Glomerular visceral epithelial cell (primary cell): ENCODE measurements at regions not wholly inside any gene's neighbourhood (a gene's known extent, or its start where the extent isn't known, plus 50 kb on each side); places are given as distances from the start of the nearest gene placed in this dataset.
"Not testable (repeated sequence)": the region's sequence is repeated elsewhere in the genome, so short reads cannot be mapped to it uniquely, and the experiment has no call there.

Experiments used
- DNase-seq: peaks from one replicate; pipeline ENCODE4 v3.0.0-alpha.2; 2016; ENCODE audit errors: extremely low spot score

DNA sequence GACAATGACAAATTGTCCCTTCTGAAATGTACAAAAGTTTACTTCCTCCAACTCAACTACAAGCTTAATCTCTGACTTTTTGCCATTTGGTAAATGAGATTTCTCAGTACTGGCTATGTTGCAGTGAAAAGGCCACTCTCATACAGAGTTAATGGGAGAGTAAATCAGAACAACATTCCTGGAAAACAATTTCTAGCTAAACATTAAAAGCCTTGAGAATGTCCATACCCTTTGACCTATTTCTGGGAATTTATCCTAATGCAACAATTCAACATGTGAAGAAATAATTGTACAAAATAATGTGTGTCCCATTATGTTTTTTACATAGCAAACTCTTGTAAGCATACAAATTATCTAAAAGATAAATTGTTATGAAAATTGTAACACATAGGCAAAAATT is 56.3 kb upstream of the SPEF2 start:
- DNase-seq: no peak

DNA sequence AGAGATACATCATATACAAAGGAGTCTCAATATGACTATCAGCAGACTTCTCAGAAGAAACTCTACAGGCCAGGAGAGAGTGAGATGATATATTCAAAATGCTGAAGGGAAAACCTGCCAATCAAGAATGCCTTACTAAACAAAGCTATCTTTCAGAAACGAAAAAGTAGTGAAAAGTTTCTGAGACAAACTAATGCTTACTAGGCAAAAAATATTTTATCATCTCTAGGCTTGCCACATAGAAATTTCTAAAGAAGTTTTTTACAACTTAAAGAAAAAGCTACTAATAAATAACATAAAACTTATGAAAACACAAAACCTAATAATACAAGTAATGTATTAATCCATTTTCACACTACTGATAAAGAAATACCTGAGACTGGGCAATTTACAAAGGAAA is 59.9 kb upstream of the SPEF2 start:
- DNase-seq: no peak

DNA sequence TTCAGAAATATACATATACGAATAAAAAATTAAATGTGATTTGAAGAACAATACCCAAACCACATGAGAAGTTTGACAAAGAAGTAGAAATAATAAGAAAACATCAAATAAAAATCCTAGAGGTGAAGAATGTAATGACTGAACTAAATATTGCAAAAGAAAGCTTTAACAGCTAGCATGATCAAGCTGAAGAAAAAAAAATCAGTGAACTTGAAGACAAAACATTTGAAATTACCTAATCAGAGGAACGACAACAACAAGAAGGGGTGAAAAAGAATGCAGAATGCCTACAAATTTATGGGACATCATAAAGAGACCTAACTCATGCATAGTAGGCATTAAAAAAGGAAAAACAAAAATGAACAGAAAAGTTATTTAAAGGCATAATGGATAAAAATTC is 60.5 kb upstream of the SPEF2 start:
- DNase-seq: no peak

DNA sequence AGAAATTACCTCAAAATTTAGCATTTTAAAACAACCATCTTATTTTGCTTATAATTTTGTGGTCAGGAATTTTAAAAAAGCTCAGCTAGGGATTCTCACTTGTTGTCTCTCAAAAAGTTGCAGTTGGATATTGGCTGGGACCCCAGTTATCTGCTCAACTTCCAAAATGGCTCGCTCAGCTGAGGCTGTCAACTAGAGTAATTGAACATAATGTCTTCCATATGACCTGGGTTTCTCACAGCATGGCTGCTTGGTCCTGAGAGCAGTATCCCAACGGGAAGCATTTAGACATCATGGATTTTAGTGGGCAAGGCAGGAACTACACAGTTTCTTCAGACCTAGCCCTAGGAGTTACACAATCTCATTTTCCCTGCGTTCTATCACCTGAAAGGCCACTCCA is 63.6 kb upstream of the SPEF2 start:
- no peak for DNase-seq

DNA sequence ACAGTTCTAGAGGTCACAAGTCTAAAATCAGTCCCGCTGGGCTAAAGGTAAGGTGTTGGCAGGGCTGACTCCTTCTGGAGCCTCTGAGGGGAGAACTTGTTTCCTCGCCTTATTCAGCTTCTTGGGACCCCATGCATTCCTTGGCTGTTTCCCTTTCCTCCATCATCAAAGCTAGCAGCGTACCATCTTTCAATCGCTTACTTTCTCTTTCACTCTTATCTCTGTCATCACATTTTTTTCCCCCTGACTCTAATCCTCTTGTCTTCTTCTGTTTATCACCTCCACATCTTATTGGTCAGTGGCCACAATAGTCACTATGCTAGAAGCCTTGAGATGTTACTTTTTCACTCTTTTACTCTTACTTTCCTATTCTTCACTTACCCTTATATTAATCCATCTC is 72.5 kb upstream of the SPEF2 start:
- no peak for DNase-seq

DNA sequence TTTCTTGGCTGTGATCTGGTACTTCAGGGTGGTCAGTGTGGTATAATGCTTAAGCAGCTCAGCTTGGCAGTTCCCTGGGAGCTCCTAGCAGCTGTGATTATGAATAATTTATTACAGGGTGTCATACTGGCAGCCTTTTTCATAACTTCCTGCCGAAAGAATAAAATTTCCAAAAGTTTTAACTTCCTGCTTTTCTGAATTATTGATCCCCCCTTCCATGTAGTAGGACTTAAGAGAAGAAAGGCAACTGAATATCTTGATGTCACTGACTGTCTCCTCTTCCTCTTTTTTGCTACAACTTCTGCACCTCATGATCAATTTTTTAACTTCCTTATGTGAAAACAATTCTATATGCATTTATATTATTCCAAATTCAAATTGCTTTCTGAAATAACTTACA is 74.3 kb upstream of the SPEF2 start:
- no peak for DNase-seq

DNA sequence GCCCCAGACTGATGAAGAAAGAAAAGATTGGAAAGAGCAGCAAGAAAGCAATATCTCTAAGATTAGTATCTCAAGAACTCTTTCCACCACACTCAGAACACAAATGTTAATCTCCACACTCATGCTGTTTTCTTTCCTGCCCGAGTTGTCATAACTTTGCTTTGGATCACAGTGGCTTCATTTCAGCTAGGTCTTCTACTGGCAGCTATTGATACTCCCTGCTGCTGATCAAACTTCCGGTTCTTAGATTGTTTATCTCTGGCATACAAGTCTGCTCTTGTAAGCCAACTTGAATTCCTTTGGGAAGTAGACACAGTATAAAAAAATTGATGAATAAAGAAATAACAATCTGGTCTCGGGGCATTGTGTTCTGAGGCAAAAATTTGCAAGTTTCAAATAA is 77.7 kb upstream of the SPEF2 start:
- DNase-seq: no peak

DNA sequence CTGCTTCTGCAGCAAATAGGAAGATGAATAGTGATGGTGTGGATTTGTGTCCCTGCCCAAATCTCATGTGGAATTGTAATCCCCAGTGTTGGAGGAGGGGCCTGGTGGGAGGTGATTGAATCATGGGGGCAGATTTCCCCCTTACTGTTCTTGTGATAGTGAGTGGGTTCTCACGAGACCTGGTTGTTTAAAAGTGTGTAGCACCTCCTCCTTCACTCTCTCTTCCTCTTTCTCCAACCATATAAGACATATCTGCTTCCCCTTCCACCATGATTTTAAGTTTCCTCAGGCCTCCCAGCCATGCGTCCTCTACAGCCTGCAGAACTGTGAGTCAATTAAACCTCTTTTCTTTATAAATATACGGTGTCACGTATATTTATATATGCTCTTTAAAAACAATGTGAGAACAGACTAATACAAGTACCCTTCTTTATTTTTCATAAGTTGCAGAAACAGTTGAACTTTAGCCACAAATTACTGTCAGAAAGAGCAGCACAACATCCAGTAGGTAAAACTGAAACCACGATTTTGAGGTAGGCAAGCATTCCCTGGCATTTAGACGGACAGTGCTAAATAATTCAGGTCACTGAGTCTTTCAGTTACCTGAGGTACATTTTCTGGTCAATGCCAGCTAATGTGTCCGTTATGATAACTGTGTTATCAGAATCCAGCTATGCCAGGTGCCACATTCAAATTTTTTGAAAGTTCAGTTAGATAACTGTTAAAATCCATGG is 79.3 kb upstream of the SPEF2 start:
- DNase-seq: no peak

DNA sequence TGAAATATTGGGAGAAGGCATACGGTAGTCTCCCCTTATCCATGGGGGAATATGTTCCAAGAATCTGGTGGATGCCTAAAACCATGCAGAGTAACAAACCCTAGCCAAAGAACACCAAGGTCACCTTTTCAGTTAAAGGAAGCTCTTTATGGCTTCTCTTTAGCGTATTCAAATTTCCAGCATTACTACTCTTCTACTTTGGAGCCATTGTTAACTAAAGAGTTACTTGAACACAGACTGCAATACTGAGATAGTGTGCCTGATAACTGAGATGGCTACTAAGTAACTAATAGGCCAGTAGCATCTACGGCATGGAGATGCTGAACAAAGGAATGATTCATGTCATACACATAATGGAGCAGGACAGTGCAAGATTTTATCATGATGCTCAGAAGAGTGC is 84.5 kb upstream of the SPEF2 start:
- DNase-seq: no peak

DNA sequence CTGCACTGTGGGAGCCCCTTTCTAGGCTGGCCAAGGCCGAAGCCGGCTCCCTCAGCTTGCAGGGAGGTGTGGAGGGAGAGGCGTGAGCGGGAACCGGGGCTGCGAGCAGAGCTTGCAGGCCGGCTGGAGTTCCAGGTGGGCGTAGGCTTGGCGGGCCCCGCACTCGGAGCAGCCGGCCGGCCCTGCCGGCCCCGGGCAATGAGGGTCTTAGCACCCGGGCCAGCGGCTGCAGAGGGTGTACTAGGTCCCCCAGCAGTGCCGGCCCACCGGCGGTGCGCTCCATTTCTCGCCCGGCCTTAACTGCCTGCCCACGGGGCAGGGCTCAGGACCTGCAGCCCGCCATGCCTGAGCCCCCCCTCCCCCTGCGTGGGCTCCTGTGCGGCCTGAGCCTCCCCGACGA is 86.1 kb upstream of the SPEF2 start:
- DNase-seq: not testable (repeated sequence)

DNA sequence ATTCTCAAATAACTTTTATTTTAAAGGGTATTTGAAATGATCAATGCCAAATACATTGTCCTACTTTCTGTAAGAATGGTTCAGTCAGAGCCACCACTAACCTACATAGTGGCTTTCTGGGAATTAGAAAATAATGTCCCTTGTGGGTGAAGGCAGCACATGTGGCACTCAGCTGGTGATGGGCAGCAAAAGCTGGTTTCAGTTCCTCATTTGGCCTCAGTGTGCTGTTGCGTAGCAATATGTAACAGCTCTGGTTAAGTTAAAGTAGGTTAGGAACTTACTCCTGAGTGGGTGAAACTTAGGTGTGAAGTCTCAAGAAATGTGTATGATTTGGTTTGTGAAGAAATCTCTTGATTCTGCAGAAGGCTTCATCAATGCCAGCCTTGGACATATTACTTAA is 99.6 kb upstream of the SPEF2 start:
- DNase-seq: no peak

DNA sequence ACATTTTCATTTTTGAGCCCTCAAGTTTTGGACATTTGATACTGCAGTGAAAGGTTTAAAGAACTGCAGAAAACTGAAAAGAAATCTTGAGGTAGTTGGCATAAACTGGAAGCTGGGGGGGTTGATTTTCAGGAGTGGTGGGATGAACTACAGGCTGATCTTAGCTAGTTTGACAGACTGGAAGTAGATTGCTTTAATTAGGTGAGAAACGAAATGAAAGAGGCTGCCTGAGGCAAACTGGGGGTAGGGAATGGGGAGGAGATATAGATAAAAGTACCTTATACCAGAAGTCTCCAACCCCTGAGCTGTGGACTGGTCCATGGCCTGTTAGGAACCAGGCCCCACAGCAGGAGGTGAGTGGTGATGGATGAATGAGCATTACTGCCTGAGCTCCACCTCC is 101.4 kb upstream of the SPEF2 start:
- no peak for DNase-seq

DNA sequence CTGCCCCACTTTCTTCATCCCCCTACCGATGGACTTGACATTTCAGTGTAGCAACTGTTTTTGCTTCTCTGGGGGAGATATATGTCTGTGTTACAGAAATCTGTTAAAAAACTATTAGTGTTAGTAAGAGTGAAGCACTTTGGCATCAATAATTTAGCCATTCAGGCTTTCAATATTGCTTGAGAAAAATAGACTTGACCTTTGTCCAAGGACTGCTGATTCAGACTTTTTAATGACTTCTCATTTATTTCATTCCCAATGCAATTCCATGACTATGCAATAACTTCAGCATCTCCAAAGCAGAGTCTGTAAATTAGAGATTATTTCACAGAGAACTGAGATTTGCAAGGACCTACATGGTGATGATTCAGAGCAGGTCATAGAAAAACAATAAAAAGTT is 104.1 kb upstream of the SPEF2 start:
- no peak for DNase-seq

DNA sequence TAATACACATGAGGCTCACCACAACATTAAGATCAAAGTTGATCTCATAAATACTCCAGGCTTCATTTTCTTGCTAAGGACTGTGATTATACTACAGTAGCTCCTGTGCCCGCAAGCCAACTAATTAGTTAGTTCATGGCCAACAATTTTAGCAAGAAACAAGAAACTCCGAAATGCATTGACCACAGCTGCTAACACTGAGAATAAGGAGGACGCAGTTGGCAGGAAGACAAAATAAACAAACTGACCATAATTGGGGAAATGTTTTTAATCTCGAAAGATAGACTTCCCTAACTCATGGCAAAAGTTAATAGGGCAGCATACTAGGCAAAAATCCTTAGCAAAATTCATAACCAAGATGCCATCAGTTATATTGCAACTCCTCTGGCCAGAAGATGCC is 115.5 kb upstream of the SPEF2 start:
- no peak for DNase-seq

DNA sequence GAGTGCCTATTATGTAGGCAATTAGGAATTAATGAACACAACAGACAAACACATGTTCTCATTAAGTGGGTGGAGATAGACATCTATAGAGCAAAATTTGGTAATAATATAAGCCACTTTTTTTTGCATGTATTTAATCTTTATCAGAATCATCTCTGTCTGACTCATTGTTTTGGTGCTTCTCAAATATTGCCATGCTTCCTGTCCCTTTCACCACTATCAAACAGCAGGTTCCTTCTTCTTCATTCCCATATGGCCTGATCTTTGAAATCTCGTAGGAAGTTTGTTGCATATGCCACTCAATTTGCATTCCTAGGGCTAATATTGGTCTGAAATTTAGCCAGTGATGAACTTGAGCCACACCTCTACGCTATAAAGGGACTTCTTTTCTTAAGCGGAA is 128.9 kb upstream of the SPEF2 start:
- no peak for DNase-seq

DNA sequence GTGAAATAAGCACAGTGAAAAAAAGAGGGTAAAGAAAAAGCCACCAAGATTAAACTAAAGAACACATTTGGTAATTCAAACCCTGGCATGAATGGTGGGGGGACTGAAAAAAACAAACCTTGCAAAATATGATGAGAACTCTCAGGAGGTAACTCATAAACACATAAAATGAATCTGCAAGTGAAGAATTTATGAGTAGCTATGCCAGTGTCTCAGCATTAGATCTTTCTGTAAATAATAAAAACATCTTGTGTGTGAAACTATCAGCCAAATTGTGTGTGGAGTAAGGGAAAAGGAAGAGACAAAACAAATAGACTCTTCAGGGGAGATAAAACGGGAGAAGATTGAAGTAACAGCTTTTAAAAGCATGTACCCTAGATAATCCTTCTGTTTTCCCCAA is 129.6 kb upstream of the SPEF2 start:
- DNase-seq: no peak

DNA sequence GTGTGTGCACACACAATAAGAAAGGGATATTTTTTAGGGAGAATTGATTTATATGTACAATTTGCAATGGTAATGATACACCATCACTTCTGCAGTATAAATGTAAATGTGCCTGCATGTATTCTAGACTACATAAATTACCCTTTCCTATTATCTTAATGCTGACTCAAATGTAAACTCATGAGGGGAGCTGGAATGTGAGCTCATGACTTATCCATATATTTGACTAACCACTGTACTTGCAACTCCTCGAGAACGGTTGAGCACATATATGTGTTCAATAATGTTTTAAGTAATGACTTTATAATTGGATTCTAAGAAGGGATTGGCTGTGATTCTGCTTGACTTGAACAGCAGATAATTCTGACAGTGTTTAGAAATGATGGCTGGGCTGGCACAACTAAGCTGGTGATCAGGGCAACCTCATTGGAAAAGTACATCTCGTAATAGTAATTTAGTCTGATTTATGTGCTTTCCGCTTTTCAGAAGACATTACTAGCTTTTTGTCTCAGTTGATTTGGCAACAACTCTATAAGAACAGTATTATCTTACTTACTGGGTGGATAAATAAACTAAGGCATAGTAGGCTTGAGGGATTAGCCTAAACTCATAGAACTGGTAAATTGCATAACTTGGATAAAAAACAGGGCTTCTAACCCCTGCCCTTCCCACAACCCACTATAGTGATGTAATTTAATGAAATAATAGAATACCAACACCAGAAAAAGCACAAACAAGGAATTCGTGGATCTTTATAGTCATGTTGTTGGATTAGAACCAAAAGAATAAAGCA is 130.2 kb upstream of the SPEF2 start:
- no peak for DNase-seq

DNA sequence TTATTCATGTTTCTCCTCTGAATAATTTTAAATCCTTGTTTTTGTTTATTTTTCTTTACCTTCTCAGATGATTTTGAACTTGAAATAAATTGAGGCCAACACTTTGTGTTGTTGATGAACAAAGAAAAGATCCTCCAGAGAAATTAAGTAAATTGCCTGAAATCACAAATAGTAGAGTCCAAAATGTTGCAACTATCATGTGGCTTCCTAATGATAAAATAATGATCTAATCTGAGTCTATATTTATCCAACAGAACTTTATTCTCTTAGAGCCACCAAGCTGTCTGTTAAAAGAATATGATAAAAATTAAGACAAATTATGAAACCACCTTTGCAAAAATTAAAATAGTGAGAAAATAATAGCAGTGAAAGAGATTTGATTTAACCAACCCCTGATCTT is 132.2 kb upstream of the SPEF2 start:
- no peak for DNase-seq

DNA sequence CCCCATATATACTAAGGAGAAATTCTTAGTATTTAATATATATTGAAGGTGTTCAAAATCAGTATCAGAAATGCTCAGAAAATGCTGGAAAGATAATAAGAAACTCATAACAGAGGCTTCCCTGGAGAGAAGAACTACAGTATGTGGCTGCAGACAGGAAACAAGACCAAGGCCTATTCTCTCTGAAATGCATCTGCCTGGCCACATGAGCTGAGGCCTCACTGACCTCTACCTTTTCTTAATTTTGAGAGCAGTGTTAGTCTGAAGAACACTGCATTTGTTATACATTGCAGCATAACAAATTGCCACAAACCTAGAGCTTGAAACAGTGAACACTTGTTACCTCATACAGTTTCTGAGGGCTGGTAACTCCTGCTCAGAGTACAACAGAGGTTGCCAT is 133.4 kb upstream of the SPEF2 start:
- no peak for DNase-seq

DNA sequence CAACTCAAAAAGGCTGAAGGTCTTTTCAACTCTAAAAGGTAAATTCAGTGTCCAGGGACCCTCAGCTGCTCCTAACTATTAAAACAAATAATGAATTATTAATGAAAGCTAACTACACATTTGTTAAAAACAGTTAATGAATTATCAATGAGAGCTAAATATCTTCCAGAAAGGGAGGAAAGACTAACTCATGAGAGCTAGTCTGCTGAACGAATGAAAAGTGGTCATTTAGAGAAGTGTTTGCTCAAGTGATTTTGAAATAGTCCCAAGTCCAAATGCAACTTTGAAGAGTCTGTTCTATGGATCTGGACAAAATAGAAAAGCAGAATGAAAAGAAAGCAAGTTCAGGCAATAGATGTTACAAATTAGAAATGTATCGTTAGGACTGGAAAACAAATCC is 133.9 kb upstream of the SPEF2 start:
- DNase-seq: no peak

DNA sequence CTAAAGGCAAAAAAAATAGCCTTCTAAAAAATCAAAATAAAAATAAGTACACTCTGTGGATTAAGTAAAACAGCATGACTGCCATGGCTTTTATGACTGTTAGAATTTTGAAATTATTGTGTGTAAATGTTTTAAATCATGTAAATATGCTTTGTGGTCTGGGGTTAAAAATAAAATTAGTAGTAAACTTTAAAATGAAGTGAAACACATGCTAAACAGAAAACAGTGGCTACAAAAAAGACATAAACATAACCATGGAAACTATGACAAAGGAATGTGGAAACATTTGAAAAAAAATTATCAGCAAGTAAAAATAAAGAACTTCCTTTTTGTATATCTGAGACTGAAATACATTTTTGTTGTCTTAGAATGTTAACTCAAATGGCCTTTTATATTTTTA is 134.5 kb upstream of the SPEF2 start:
- no peak for DNase-seq

DNA sequence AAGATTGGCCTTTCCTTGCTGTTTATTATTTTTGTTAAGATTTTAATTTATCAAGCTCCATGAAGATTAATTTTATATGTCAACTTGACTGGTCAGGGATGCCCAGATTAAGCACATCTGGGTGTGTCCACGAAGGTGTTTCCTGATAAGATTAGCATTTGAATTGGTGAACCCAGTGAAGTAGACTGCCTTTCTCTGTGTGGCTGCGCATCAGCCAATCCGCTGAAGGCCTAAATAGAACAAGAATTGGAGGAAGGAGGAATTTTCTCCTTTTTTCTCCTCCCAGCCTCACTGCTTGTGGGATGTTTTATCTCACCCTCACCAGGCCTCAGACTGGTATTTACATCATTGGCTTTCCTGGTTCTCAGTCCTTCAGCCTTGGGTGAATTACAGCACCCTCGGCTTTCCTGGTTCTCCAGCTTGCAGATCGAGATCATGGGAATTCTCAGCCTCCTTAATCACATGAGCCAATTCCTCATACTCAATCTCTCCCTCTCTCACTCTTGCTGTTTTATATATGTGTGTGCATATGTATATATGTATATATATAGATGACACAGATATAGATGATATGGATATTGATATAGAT is 135.4 kb upstream of the SPEF2 start:
- DNase-seq: no peak
